ENCODE measurements at regions not wholly inside any gene's neighbourhood (a gene's known extent, or its start where the extent isn't known, plus 50 kb on each side); places are given as distances from the start of the nearest gene placed in this dataset.

DNA sequence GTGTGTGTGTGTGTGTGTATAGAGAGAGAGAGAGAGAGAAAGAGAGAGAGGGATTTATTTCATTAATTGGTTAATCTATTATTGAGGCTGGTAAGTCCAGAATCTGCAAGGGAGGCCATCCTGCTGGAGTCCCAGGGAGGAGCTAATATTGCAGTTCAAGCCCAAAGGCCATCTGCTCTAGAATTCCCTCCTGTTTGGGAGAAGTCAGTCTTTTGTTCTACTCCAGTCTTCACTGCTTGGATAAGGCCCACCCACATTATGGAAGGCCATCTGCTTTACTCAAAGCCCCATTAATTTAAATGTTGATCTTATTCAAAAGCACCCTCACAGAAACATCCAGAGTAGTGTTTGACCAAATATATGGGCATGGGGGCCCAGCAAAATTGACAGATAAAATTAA is 317.5 kb upstream of the RASGEF1B start:
- TF ChIP-seq, protein P1, sequence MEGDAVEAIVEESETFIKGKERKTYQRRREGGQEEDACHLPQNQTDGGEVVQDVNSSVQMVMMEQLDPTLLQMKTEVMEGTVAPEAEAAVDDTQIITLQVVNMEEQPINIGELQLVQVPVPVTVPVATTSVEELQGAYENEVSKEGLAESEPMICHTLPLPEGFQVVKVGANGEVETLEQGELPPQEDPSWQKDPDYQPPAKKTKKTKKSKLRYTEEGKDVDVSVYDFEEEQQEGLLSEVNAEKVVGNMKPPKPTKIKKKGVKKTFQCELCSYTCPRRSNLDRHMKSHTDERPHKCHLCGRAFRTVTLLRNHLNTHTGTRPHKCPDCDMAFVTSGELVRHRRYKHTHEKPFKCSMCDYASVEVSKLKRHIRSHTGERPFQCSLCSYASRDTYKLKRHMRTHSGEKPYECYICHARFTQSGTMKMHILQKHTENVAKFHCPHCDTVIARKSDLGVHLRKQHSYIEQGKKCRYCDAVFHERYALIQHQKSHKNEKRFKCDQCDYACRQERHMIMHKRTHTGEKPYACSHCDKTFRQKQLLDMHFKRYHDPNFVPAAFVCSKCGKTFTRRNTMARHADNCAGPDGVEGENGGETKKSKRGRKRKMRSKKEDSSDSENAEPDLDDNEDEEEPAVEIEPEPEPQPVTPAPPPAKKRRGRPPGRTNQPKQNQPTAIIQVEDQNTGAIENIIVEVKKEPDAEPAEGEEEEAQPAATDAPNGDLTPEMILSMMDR (IDR thresholded peaks at IDR 0.05) = no peak
- no peak for TF ChIP-seq ZFX (IDR thresholded peaks at IDR 0.05; ENCODE audit: borderline replicate concordance)

All from 22Rv1 (cell line).